ENCODE measurements at regions not wholly inside any gene's neighbourhood (a gene's known extent, or its start where the extent isn't known, plus 50 kb on each side); places are given as distances from the start of the nearest gene placed in this dataset.
"Not testable (repeated sequence)": the region's sequence is repeated elsewhere in the genome, so short reads cannot be mapped to it uniquely, and the experiment has no call there.

DNA sequence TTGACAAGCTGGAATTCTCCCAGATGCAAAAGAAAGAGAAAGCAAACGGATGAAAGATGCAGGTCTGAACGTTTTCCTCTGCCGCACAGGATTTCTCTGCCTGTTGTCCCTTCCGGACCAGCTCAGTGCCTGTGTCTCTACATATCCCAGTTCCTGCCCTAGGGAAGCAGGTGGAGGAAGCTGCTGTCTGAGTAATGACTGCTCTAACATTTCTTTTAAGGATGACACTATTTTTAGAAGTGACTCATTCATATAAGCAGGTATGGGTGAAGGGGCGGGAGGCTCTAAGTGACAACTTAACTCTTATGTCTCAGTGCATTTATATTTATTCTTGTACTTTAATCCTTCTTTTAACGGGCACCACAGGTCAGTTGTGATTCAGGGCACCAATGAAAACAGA lies 128.8 kb downstream of the SLC24A2 start:
- no peak for DNase-seq (ENCODE audit: extremely low read depth, low read depth, low spot score)

DNA sequence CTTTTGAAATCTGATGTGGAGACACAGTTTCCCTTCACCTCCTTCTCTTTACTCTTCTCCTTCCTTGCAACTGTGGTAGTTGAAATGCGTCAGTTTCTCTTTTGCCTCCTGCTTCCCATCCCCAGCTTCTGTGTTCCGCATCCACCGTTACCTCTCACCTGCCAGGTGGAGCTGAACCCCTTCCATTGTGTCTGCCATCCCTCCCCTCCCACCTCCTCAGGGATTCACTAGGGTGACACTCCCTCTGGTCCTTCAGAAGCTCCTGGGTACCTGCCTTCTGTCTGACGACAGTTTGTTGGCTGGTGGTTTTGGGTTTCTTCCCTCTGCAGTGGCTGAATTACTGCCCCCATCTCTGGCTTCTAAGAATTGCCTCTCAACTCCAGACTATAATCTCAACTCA lies 132.1 kb downstream of the SLC24A2 start:
- no peak for DNase-seq (ENCODE audit: extremely low read depth, low read depth, low spot score)

DNA sequence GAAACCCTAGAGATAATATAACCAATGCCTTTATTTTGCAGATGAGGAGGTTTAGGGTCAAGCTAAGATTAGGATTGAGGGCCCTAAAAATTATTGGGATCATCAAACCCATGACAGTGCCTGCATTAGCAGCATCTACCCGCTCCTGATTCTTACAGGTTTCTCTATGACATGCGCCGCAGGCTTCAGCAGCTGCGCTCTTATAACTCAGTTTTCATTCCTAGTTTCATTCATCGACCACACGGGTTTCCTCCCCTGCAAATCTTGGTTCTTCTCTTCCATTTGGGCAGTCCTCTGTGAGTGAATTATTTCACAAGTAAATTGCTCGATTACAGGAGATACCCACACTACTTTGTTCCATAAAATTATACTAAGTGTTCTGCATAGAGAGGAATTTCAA lies 137.2 kb downstream of the SLC24A2 start:
- no peak for DNase-seq (ENCODE audit: extremely low read depth, low read depth, low spot score)

DNA sequence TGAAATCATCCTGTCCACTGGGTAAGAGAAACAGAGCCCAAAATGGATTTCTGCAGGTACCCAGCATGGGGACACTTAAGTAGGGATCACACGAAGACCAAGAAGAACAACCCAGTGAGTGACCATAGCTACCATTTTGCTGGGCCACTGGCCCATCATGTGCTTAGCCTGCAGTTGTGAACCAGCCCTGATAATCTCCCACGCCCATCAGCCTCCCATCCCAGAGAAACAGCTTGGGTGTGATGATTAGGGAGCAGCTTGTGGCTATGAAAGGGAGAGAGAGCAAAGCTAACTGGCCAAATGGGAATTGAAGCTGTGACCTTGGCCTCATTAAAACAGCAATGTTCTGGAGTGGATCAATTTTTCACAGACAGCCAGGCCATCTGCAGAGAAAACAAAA lies 138.5 kb downstream of the SLC24A2 start:
- no peak for DNase-seq (ENCODE audit: extremely low read depth, low read depth, low spot score)

DNA sequence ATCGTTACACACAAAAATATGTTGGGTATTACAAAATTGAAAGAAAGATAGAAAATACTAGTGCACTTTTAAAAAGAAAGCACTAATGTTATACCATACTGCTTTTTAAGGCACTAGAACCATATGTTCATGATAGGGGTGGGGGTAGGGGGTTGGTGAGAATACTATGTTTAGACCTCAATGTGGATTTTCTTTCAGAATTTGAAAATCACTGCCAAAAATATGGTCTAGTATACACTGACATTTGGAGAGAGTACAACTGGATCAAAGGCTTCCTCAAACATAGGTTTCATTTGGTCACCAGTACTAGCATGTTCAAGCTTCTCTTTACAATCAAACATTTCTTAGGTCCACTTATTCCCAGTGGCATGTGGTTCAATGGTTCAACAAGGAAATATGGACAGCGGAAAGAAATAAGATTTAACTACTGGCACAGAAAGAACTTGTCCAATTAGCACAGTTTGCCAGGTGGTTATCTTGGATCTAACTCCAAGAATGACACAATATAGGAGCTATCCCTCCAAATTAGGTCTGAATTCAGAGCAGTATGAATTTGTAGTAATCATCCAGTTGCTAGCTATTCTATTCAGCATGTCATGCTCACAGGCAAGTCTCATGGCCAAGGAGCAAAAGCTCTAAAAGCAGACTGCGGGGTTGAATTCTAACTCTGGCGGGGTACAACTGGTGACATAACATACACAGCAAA lies 139.3 kb downstream of the SLC24A2 start:
- DNase-seq (ENCODE audit: extremely low read depth, low read depth, low spot score) = no peak

DNA sequence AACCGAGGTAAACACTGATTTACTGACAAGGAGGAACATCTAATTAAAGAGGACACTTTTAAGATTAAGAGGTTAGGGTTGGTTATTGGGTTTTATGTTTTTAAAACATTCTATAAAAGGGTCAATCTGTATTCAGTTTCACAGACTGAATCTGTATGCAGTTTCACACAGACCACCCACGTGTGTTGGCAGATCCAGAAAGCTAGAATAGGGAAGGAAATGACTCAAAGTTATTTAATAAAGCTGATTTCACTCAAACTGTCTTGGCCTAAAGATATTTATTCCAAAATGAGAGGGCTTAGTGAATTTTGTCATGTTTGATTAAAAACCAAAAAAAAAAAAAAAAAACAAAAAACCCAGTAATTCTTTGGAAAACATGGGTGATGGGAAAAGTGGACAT lies 140.2 kb downstream of the SLC24A2 start:
- no peak for DNase-seq (ENCODE audit: extremely low read depth, low read depth, low spot score)

DNA sequence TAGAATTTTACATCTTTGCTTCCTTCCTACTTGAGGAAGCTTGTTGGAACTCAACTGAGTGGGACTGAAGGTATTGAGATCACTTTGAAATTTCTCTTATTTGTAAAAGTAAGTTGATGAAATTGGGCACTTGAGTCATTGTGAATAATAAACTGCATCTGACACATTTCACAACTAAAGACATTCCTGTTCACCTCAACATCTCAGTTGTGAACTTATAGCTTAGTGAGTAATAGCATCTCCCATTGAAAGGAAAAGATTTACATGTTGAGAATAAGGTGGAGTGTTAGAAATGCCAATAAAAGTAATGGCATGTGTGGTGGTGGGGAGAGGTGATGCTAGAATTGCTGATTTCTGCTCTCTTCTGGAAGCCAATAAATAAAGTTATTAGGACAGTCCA lies 145.0 kb downstream of the SLC24A2 start:
- DNase-seq (ENCODE audit: extremely low read depth, low read depth, low spot score) = no peak

DNA sequence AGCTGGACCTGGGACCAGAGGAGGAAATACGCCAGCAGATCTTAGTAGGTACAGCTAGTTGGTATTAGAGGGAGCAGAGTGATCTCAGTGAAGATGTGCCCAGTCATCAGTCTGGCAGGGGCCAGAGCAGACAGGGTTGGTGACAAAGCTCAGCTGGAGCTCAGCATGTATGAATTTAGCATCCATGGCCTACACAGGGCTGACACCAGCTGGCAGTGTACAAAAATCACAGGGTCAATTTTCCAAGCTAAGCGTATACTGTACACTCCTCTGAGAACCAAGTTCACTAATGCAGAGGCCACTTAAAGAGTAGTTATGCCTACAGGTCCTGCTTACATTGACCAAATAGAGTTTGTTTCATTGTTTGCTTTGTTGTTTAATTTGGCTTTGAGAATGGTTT lies 146.6 kb downstream of the SLC24A2 start:
- no peak for DNase-seq (ENCODE audit: extremely low read depth, low read depth, low spot score)

DNA sequence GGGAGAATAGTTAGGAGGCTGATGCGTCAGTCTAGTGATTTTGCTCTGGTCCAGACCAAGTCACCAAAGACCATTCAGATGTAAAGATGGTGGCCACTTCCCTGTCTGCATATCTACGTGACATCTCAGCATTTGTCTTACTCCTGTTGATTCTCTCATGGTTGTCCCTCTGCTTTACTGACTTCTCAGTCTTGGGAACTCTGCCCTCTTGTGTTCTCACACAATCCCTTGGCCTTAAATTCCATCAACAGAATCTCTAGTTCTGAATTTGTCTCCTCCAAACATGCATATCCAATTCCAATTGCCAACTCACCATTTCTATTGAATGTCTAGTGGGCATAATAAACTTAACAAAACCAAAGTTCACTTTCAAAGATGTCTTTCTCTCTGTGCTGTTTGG lies 147.8 kb downstream of the SLC24A2 start:
- DNase-seq (ENCODE audit: extremely low read depth, low read depth, low spot score) = no peak

DNA sequence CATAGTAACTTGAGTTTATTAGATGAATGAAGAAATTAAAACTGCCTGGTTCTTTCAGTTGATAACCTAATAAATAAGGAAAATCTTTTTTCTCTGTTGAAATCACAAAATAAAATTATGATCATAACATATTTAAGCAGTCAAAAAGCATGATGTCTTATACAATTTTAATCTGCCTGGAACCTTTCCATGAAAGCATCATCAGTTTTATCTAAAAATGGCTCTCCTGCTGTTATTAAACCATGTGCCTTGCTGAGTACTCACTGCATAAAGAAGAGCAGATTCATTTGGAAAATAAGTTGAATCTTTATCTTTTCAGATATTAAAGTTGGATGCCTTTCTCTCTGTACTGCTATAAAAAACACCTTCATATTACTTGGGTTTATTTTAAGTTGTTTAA lies 148.8 kb downstream of the SLC24A2 start:
- no peak for DNase-seq (ENCODE audit: extremely low read depth, low read depth, low spot score)

DNA sequence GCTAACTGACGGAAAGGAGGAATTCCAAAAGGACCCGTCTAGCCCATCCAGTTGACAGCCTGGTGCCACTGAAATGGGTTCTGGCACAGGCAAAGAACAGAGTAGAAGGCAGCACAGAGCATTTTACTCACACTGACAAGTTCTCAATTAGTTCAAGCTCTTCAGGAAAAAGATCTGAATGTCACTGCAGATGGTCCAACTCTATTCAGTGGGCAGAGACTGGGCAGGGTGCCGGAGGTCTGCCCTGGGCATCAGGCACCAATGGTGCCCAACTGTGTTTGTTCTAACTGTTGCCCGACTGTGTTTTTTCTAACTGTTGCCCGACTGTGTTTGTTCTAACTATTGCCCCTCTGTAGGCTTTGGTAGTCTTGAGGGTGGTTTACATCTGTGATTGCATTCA lies 151.8 kb downstream of the SLC24A2 start:
- no peak for DNase-seq (ENCODE audit: extremely low read depth, low read depth, low spot score)

DNA sequence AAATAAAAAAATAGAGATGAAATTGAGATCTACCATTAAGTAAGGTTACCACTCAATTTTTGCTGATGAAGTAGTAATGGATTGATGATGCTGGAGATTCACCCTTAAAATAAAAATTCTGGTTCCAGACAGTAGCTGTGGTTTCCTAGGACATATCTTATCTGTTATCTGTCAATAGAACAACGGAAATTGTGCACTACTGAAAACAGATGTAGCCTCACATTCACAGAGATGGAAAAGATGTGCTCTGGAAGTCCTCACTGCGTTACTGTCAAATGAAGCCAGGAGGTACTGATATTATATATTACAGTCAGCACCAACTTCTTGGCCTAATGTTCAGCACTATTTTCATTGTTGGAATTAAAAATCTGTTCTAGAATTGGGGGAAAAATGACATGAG lies 154.0 kb downstream of the SLC24A2 start:
- no peak for DNase-seq (ENCODE audit: extremely low read depth, low read depth, low spot score)

DNA sequence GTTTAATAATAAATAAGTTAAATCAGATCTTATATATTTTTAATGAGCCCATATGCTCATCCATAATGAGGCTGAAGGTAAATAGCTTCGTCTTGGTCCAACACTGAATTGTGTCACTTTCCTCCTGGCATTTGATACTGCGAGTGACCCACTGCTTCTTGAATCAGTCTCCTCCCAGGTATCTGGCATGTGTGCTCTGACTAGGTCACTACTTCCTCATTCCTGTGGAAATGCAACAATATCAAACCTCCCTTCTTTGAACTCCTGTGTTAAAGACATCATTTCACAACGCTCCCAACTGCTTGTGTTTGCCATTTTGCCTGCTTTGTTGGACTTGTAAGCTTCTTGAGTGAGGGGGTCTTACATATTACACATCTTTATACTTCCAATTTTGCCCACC lies 157.7 kb downstream of the SLC24A2 start:
- no peak for DNase-seq (ENCODE audit: extremely low read depth, low read depth, low spot score)

DNA sequence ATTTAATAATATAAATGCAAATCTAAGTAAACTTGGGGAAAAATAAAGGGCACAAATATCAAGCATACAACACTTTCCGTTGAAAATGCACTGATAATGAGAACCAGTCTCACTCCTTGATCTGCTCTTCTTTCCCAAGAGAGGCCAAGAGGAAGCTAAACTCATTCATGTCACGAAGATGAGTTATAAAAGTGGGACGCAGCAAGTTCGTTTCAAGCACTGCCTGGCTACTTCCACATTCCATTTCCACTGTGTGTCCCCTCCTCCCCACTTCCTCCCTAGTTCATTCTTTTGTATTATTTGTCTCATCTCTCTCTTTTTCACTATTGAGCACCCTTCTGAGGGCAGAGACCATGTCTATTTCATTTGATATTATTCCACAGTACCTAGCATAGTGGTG lies 158.1 kb downstream of the SLC24A2 start:
- DNase-seq (ENCODE audit: extremely low read depth, low read depth, low spot score) = no peak

DNA sequence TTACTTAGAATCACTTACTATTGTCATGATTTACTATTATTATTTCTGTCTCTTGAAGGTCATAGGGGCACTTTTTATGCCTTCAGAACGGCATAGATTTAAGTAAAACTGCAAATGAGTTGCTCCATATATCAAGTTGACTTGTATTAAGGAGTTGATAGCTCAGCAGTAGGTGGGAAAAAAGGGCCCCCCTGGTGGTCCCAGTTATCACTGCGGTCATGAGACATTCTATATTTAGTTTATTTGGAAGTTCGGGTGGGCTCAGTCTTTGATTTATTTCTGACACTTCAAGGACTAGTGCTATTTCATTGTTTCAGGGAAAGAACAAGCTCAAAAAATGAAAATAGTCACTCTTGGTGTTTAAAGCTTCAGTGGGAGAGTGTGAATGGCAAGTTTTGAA lies 159.3 kb downstream of the SLC24A2 start:
- no peak for DNase-seq (ENCODE audit: extremely low read depth, low read depth, low spot score)

DNA sequence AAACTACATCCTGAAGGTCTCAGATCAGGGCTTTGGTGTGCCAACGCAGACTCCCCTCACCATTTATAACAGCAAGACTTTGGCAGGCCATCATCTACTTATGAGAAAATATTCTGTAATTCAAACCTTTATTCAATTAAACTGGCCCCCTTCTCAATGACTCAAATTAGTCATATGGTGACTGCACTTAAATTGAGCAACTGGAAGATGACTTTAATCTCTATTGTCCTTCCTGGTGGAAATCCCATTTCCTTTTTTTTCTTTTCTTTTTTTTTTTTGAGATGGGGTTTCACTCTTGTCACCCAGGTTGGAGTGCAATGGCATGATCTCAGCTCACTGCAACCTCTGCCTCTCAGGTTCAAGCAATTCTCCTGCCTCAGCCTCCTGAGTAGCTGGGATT lies 163.4 kb downstream of the SLC24A2 start:
- not testable (repeated sequence) for DNase-seq (ENCODE audit: extremely low read depth, low read depth, low spot score)

DNA sequence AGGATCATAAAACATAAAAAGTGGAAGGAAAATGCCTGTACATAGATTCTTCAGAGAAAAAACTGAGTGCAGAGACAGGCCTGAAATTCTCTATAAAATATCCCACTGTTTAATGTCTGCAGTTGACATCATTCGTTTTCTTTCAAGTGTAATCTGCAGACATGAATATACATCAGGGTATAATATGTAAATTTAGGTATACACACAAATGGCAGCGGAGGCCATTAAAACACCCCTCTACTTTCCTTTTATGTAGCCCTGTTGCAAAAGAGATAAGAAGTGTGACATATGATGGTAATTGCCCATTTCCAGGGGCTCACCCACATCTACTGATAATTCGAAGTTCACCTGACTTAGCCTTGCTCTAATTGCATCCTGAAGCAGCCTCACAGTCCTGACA lies 164.3 kb downstream of the SLC24A2 start:
- DNase-seq (ENCODE audit: extremely low read depth, low read depth, low spot score) = no peak

DNA sequence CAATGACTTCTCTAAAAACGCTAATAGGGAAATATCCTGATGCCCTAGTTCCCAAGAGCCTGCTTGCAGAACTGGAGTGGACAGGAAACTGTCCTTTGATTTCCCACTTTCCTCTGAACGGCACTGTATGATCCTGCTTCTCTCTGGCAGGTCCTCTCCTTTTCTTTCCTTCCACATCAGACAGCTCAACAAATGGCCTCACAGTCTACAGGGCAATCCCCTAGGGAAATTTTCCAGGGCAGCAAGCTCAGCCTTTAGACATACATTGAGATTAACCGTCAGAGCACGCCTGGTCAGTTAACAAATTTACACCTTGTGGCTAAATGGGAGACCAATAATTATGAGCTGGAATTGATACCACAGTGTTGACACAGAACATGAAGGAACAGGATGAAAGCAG lies 164.9 kb downstream of the SLC24A2 start:
- DNase-seq (ENCODE audit: extremely low read depth, low read depth, low spot score) = no peak

DNA sequence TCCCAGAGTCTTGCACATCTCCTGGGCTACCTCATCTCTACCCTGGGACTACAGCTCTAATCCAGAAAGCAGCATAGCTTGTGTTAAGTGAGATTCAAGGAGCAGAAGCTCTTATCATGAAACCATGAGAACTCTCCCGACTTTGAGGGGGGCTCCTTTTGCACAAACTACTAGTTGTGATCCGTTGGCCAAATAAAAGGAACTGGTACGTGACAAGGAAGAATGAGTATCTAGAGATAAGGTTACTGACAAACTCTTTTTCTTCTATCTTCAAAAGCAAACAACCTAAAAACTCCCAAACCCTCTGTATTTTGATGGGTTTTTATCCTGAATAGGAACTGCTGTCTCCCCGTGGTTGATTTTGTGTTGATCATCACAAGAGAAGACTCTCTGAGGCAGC lies 168.5 kb downstream of the SLC24A2 start:
- no peak for DNase-seq (ENCODE audit: extremely low read depth, low read depth, low spot score)

DNA sequence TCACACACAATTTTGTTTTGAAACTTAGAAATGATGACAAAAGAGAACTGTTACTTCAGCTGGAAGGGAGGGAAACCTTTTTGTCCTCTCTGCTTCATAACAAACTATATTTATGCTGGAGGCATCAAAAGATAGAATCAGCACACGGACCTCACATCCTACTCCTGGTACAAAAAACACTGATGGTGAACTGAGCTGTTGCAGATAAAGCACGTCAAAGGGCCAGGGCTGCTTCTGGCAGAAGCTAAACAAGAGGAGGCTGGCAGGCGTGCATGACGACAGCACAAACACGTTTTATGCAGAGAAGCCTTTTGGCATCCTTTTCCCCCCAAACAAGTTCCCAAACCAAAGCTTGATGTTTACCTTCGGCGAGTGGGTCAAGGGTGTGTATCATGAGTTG lies 169.6 kb downstream of the SLC24A2 start:
- DNase-seq (ENCODE audit: extremely low read depth, low read depth, low spot score) = no peak

DNA sequence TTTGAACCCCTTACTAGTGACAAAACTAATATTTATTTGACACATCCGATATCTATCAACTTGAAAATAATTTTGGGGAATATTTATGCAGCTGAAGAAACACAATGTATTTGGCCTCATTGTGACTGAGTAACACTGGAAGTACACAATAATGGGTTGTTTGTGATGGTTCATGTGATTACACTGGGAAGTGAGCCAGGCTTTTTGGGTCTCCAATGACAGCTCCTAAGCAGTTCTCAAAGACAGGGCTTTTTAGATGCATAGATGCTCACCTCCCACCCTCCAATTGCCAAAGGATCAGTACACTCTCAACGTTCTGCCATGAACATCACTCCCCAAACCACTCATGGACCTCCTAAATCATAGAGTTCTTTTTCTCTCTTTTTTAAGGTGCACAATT lies 170.0 kb downstream of the SLC24A2 start:
- no peak for DNase-seq (ENCODE audit: extremely low read depth, low read depth, low spot score)

DNA sequence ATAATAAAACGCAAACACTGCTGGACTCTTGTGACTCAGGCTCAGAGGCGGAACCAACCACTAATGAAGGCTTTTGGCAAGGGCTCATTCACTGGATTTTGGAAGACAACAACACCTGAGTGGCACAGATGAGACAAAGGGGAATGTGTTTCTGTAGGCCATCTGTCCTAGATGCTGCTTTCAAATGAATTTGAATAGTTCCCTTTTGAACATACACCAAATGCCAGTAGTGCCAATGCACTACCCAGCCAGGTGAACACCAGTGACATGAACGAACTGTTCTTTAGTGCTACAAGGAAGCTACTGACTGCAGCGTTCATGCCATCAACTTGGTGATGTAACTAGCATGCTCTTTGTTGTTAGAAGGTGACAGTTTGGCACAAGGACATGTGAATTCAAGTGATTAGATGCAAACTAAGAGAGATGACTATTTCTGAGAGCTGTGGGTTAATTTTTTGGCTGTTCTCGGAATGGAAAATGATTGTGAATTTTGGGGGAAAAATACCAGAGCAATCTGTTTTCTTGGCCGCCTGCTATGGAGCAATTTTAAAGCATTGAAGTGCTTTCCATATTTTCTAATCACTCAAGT lies 173.7 kb downstream of the SLC24A2 start:
- DNase-seq (ENCODE audit: extremely low read depth, low read depth, low spot score) = no peak

DNA sequence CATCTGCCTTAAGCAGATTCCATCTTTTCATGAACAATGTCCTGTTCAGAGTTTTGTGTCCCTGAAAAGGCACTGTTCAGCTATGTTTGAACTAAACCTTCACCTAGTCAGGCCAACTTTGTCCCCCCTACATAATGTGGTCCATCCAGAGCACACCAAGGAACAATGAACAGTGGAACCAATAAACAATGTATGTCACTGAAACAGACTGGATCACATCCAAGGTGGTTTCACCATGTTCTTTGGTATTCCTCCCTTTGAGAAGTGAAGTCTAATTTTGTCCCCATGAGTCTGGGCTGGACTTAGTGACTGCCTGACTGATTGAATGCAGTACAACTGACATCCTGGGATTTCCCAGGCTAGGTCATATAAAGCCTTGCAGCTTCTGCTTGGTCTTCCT lies 174.5 kb downstream of the SLC24A2 start:
- DNase-seq (ENCODE audit: extremely low read depth, low read depth, low spot score) = no peak
